MCF 10A (cell line): ENCODE measurements at regions not wholly inside any gene's neighbourhood (a gene's known extent, or its start where the extent isn't known, plus 50 kb on each side); places are given as distances from the start of the nearest gene placed in this dataset.
"Not testable (repeated sequence)": the region's sequence is repeated elsewhere in the genome, so short reads cannot be mapped to it uniquely, and the experiment has no call there.

ENCODE experiments used
- BruUV-seq: library from RNA; stranded (reverse); fragments of 400-500 nt; replicated peaks from 2 replicates; lab custom pipeline; 2021; lab: Mats Ljungman, UMichigan
- CTCF ChIA-PET: fragments of 300-600 bp; sonication (Branson Sonifier 250); formaldehyde crosslinking; extraction: SDS; loops from one replicate; lab custom pipeline; 2021; ENCODE audit warnings: antibody characterized with exemption, inconsistent platforms; lab: Yijun Ruan, JAX
- POLR2A ChIA-PET: fragments of 300-600, 350-650 bp; sonication (Branson Sonifier 250); formaldehyde crosslinking; extraction: SDS; loops from one replicate; lab custom pipeline; 2020; ENCODE audit warnings: antibody characterized with exemption, inconsistent platforms; lab: Yijun Ruan, JAX
- DNase-seq: peaks from one replicate; pipeline ENCODE4 v3.0.0-alpha.2; 2018; ENCODE audit not compliant: unreplicated experiment
- H3K27ac Mint-ChIP-seq: one replicate; pipeline ENCODE4 v1.8.0; 2022; ENCODE audit warnings: mild to moderate bottlenecking, low read depth, mixed read lengths; ENCODE audit not compliant: unreplicated experiment
- H3K27me3 Mint-ChIP-seq: one replicate; pipeline ENCODE4 v1.8.0; 2022; ENCODE audit warnings: mixed read lengths; ENCODE audit not compliant: insufficient read depth, unreplicated experiment
- H3K36me3 Mint-ChIP-seq: one replicate; pipeline ENCODE4 v1.8.0; 2022; ENCODE audit warnings: mild to moderate bottlenecking, moderate library complexity, mixed read lengths; ENCODE audit not compliant: insufficient read depth, unreplicated experiment
- H3K4me1 Mint-ChIP-seq: one replicate; pipeline ENCODE4 v1.8.0; 2022; ENCODE audit warnings: mixed read lengths; ENCODE audit not compliant: insufficient read depth, unreplicated experiment
- H3K4me3 Mint-ChIP-seq: one replicate; pipeline ENCODE4 v1.8.0; 2022; ENCODE audit warnings: mild to moderate bottlenecking, moderate library complexity, mixed read lengths; ENCODE audit not compliant: unreplicated experiment
- H3K9me3 Mint-ChIP-seq: one replicate; pipeline ENCODE4 v1.8.0; 2022; ENCODE audit warnings: mixed read lengths; ENCODE audit not compliant: unreplicated experiment
- intact Hi-C: fragments of 100-400 bp; cut with micrococcal nuclease; formaldehyde crosslinking; loops from 2 replicates; pipeline ENCODE4 v1.14.1; 2022
- TF ChIP-seq, protein P1 (sequence below): fragments of 200-600 bp; IDR thresholded peaks from one replicate; pipeline ENCODE4 v1.8.0; 2022; ENCODE audit warnings: antibody characterized with exemption, mild to moderate bottlenecking; ENCODE audit not compliant: unreplicated experiment

DNA sequence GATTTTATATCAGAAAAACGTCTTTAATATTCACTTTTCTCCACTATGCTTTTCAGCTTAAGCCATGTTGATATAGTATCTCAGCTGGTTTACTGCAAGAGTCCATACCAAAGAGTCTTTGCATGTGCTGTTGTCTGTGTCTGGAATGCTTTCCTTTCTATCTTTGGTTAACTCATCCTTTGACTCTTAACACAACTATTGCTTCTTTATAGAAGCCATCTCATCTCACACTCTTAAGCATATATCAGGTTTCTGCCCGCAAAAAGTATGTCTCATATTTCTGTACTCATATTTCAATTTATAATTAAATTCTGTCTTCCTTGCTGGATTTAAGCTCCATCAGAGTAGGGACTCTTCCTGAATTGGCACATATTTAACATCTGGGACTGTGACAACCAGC lies 220.9 kb upstream of the KCNK2 start:
- H3K36me3 Mint-ChIP-seq = no peaks in the 10 kb centered on the region
- CTCF ChIA-PET = interaction anchor here (0.9 to 1.9 kb wide), 5 partner anchors 8 to 656 kb away, joined by 3 to 5 read pairs (median 3); no protein-coding TSS in a partner anchor

GRCh38 chr1:214862421-214862820 lies 220.1 kb upstream of the KCNK2 start:
- Mint-ChIP-seq H3K36me3 (no peaks in the 10 kb centered on the region), H3K4me3 (no peak overlapping the region), H3K27me3 (no peaks in the 10 kb centered on the region), H3K9me3 (peaks cover 11% of the 10 kb centered on the region), H3K4me1 (peaks cover 44% of the 10 kb centered on the region), H3K27ac (peak overlapping the region; percentile 63)
- no peak for DNase-seq
- intact Hi-C loops = no loop called here
- BruUV-seq = no TSS peak
- POLR2A ChIA-PET = interaction anchor here (0.8 to 3.6 kb wide), 6 partner anchors 53 to 273 kb away, joined by 3 to 11 read pairs (median 4); no protein-coding TSS in a partner anchor
- TF ChIP-seq, protein P1, sequence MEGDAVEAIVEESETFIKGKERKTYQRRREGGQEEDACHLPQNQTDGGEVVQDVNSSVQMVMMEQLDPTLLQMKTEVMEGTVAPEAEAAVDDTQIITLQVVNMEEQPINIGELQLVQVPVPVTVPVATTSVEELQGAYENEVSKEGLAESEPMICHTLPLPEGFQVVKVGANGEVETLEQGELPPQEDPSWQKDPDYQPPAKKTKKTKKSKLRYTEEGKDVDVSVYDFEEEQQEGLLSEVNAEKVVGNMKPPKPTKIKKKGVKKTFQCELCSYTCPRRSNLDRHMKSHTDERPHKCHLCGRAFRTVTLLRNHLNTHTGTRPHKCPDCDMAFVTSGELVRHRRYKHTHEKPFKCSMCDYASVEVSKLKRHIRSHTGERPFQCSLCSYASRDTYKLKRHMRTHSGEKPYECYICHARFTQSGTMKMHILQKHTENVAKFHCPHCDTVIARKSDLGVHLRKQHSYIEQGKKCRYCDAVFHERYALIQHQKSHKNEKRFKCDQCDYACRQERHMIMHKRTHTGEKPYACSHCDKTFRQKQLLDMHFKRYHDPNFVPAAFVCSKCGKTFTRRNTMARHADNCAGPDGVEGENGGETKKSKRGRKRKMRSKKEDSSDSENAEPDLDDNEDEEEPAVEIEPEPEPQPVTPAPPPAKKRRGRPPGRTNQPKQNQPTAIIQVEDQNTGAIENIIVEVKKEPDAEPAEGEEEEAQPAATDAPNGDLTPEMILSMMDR = no peak
- CTCF ChIA-PET = interaction anchor here (0.6 to 1.9 kb wide), 4 partner anchors 9 to 656 kb away, joined by 3 to 6 read pairs (median 4); no protein-coding TSS in a partner anchor

More for the DNA sequence above, 220.9 kb upstream of the KCNK2 start:
- TF ChIP-seq, protein P1 = no peak
- no peak for DNase-seq
- POLR2A ChIA-PET = interaction anchor here (0.8 to 1.2 kb wide), 4 partner anchors 10 to 161 kb away, joined by 3 to 4 read pairs (median 3); no protein-coding TSS in a partner anchor
- intact Hi-C loops = no loop called here
- H3K9me3 Mint-ChIP-seq = peaks cover 11% of the 10 kb centered on the region
- no TSS peak for BruUV-seq
- no peak overlapping the region for H3K4me3 Mint-ChIP-seq
- no peaks in the 10 kb centered on the region for H3K27me3 Mint-ChIP-seq
- peak overlapping the region; percentile 63 for H3K27ac Mint-ChIP-seq
- H3K4me1 Mint-ChIP-seq = peaks cover 44% of the 10 kb centered on the region

- no TSS peak for BruUV-seq
- Mint-ChIP-seq H3K27ac (peak overlapping the region; percentile 37), H3K4me1 (peaks cover 49% of the 10 kb centered on the region), H3K4me3 (peak overlapping the region; percentile 17), H3K36me3 (no peaks in the 10 kb centered on the region), H3K9me3 (peaks cover 11% of the 10 kb centered on the region), H3K27me3 (no peaks in the 10 kb centered on the region)
- ChIA-PET CTCF (no interaction called here), POLR2A (interaction anchor here (0.7 to 3.6 kb wide), 5 partner anchors 41 to 611 kb away, joined by 3 to 11 read pairs (median 4); no protein-coding TSS in a partner anchor)
- TF ChIP-seq, protein P1 = no peak
- peak; percentile 97 for DNase-seq
- intact Hi-C loops = loop anchor here (5.0 kb wide), 1 partner anchor 57 kb away; no protein-coding TSS in a partner anchor
Observed at GRCh38 chr1:214864896-214865688, 217.4 kb upstream of the KCNK2 start.

DNA sequence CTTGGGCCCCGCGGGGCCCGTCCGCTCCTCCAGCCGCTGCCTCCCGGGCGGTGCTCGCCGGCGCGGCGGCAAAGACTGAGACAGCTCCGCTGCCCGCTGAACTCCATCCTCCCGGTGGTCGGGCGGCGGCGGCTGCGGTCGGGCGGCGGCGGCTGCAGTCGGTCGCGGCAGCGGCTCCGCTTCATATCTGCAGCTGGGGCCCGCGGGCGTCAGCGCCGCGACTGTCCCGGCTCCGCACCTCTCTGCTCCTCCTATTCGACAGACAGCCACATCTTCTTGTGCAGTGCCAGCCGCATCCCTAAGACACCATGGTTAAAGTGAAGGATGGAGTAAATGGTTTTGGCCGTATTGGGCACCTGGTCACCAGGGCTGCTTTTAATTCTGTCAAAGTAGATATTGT lies 212.1 kb upstream of the KCNK2 start:
- intact Hi-C loops, DNase-seq, CTCF ChIA-PET, H3K27ac Mint-ChIP-seq, H3K9me3 Mint-ChIP-seq, BruUV-seq, POLR2A ChIA-PET, H3K27me3 Mint-ChIP-seq, H3K4me3 Mint-ChIP-seq, H3K36me3 Mint-ChIP-seq: not testable (repeated sequence)
- H3K4me1 Mint-ChIP-seq = peaks cover 15% of the 10 kb centered on the region
